Endothelial cell of umbilical vein (primary cell): ENCODE measurements at regions not wholly inside any gene's neighbourhood (a gene's known extent, or its start where the extent isn't known, plus 50 kb on each side); places are given as distances from the start of the nearest gene placed in this dataset.

Experiments
- BruUV-seq: library from RNA; stranded (reverse); fragments of 400-500 nt; replicated peaks from 2 replicates; lab custom pipeline; 2021; lab: Mats Ljungman, UMichigan
- CTCF ChIA-PET: fragments of 300-600, 350-600 bp; sonication (Branson Sonifier 250); formaldehyde crosslinking; loops from one replicate; lab custom pipeline; 2021; ENCODE audit warnings: antibody characterized with exemption, inconsistent platforms; lab: Charles Lee
- POLR2A ChIA-PET: fragments of 300-600, 350-600 bp; sonication (Branson Sonifier 250); formaldehyde crosslinking; loops from one replicate; lab custom pipeline; 2021; ENCODE audit warnings: antibody characterized with exemption, inconsistent platforms; lab: Charles Lee
- DNase-seq: peaks from one replicate; pipeline ENCODE4 v3.0.0-alpha.2; 2011; ENCODE audit warnings: low read depth, low spot score
- FAIRE-seq: peaks from 2 replicates; lab custom pipeline; 2011; peaks lifted over from hg19 to GRCh38; lab: Jason Lieb, UNC
- H2AFZ ChIP-seq: 2 replicates; pipeline ENCODE4 v1.6.0; 2012; ENCODE audit warnings: low read depth, low read length, control low read depth, inconsistent platforms
- H3K27ac ChIP-seq: 2 replicates; pipeline ENCODE4 v1.5.1; 2011; ENCODE audit warnings: low read depth, mild to moderate bottlenecking, control low read depth, low read length, moderate library complexity; ENCODE audit not compliant: insufficient read depth
- H3K27me3 ChIP-seq, 2 experiments: 2 replicates each; pipeline versions ENCODE4 v1.6.0 to v1.6.1; 2011; ENCODE audit warnings: low read length in 2 of 2, mixed read lengths in 1 of 2; ENCODE audit not compliant: control insufficient read depth in 2 of 2, insufficient read depth in 2 of 2
- H3K36me3 ChIP-seq, 2 experiments: 2 replicates in 1 of 2; 3 replicates in 1 of 2; pipeline ENCODE4 v1.5.1; 2011; ENCODE audit warnings: low read length in 2 of 2, mild to moderate bottlenecking in 1 of 2, moderate library complexity in 1 of 2; ENCODE audit not compliant: control insufficient read depth in 2 of 2, insufficient read depth in 2 of 2; ENCODE audit errors: extremely low read depth in 1 of 2
- H3K4me1 ChIP-seq: 3 replicates; pipeline ENCODE4 v1.5.1; 2011; ENCODE audit warnings: mild to moderate bottlenecking, low read length; ENCODE audit not compliant: control insufficient read depth, insufficient read depth; ENCODE audit errors: extremely low read depth
- H3K4me2 ChIP-seq: 2 replicates; pipeline ENCODE4 v1.6.1; 2011; ENCODE audit warnings: low read length, control low read depth, mixed read lengths; ENCODE audit not compliant: insufficient read depth
- H3K4me3 ChIP-seq, 3 experiments: fragments of 200-600 bp in 1 of 3; sonication (generic), shearing (Covaris generic) in 1 of 3; replicated peaks in 1 of 3; 2 replicates each; pipeline ENCODE4 v1.5.1; 2011 to 2016; ENCODE audit warnings: control low read depth in 3 of 3, low read length in 3 of 3, mild to moderate bottlenecking in 2 of 3, inconsistent platforms in 1 of 3, low read depth in 1 of 3, moderate library complexity in 1 of 3; ENCODE audit not compliant: insufficient read depth in 1 of 3
- H3K79me2 ChIP-seq: 2 replicates; pipeline ENCODE4 v1.6.0; 2012; ENCODE audit warnings: low read length, inconsistent platforms; ENCODE audit not compliant: control insufficient read depth, insufficient read depth
- H3K9ac ChIP-seq: replicated peaks from 2 replicates; pipeline ENCODE3; 2011; ENCODE audit warnings: low read length, control low read depth; ENCODE audit not compliant: insufficient read depth; ENCODE audit errors: extremely low read depth
- H3K9me1 ChIP-seq: replicated peaks from 3 replicates; pipeline ENCODE4 v1.6.0; 2011; ENCODE audit warnings: mild to moderate bottlenecking, low read length; ENCODE audit not compliant: control insufficient read depth, insufficient read depth; ENCODE audit errors: extremely low read depth
- H3K9me3 ChIP-seq: replicated peaks from 2 replicates; pipeline ENCODE4 v1.5.1; 2012; ENCODE audit warnings: low read length, inconsistent platforms; ENCODE audit not compliant: control insufficient read depth, insufficient read depth
- H4K20me1 ChIP-seq: replicated peaks from 2 replicates; pipeline ENCODE3; 2011; ENCODE audit warnings: mild to moderate bottlenecking, low read length; ENCODE audit not compliant: control insufficient read depth, insufficient read depth; ENCODE audit errors: extremely low read depth
- CTCF ChIP-seq, 2 donors: IDR thresholded peaks; 1 replicate in 1 of 2; 2 replicates in 1 of 2; pipeline ENCODE4 v1.5.1; 2011; ENCODE audit warnings: low read length in 2 of 2, mild to moderate bottlenecking in 2 of 2, moderate library complexity in 2 of 2, control low read depth in 1 of 2, inconsistent platforms in 1 of 2, low read depth in 1 of 2; ENCODE audit not compliant: insufficient read depth in 1 of 2; ENCODE audit errors: extremely low read depth in 1 of 2
- EZH2 ChIP-seq: IDR thresholded peaks from 2 replicates; pipeline ENCODE4 v1.6.1; 2012; ENCODE audit warnings: borderline replicate concordance, low read depth, mild to moderate bottlenecking, moderate library complexity, low read length, inconsistent platforms; ENCODE audit not compliant: severe bottlenecking
- FOS ChIP-seq: IDR thresholded peaks from 2 replicates; pipeline ENCODE4 v1.6.1; 2011; ENCODE audit warnings: mild to moderate bottlenecking, low read length, moderate library complexity, borderline replicate concordance; ENCODE audit not compliant: insufficient read depth
- GATA2 ChIP-seq: IDR thresholded peaks from 2 replicates; pipeline ENCODE4 v1.7.0; 2011; ENCODE audit warnings: low read depth, mild to moderate bottlenecking, moderate library complexity, mixed read lengths, low read length; ENCODE audit not compliant: insufficient read length, insufficient read depth
- JUN ChIP-seq: IDR thresholded peaks from 2 replicates; pipeline ENCODE4 v1.6.1; 2011; ENCODE audit warnings: borderline replicate concordance, low read depth; ENCODE audit not compliant: insufficient read length, insufficient read depth
- MAX ChIP-seq: IDR thresholded peaks from 2 replicates; pipeline ENCODE4 v1.6.1; 2011; ENCODE audit not compliant: insufficient read depth, insufficient read length
- MYC ChIP-seq: IDR thresholded peaks from one replicate; pipeline ENCODE4 v1.6.1; 2011; ENCODE audit warnings: mild to moderate bottlenecking, low read depth, low read length
- POLR2A ChIP-seq: IDR thresholded peaks from 2 replicates; pipeline ENCODE4 v1.6.1; 2012; ENCODE audit warnings: low read depth, mild to moderate bottlenecking, control low read depth, low read length
- POLR2AphosphoS5 ChIP-seq: IDR thresholded peaks from 2 replicates; pipeline ENCODE4 v1.6.1; 2012; ENCODE audit warnings: low read depth, mild to moderate bottlenecking, control low read depth, low read length, moderate library complexity; ENCODE audit not compliant: insufficient read depth
- dilution Hi-C: fragments of 300-500 bp; cut with MboI; formaldehyde crosslinking; loops from one replicate; pipeline ENCODE4 v1.15.0; 2019; ENCODE audit warnings: low sequenced_read_pairs; ENCODE audit not compliant: extremely low pct_ligation_motif_present
- intact Hi-C: fragments of 100-400 bp; cut with micrococcal nuclease; formaldehyde crosslinking; loops from one replicate; pipeline ENCODE4 v1.10.0; 2022

- CTCF ChIA-PET, result no interaction called here
- dilution Hi-C loops (no loop called here), intact Hi-C loops (no loop called here)
- Histone ChIP-seq H2AFZ (no peak overlapping the region), H3K4me1 (no peaks in the 10 kb centered on the region), H3K79me2 (no peaks in the 10 kb centered on the region), H3K9me1 (no peaks in the 10 kb centered on the region), H3K9ac (no peak overlapping the region), H3K4me3 (no peak overlapping the region), H3K9me3 (no peaks in the 10 kb centered on the region), H3K36me3 (no peaks in the 10 kb centered on the region), H3K27ac (no peak overlapping the region), H4K20me1 (no peaks in the 10 kb centered on the region), H3K27me3 (no peaks in the 10 kb centered on the region), H3K4me2 (no peak overlapping the region)
- no TSS peak for BruUV-seq
- TF ChIP-seq POLR2AphosphoS5, result no peak
- no peak for TF ChIP-seq JUN
- TF ChIP-seq EZH2, result no peak
- TF ChIP-seq CTCF (IDR thresholded peaks at IDR 0.05; ENCODE audit: extremely low read depth in 1 of 2, insufficient read depth in 1 of 2, low read depth in 1 of 2, low read length in 2 of 2), result no peak
- no peak for TF ChIP-seq FOS
- FAIRE-seq, result no peak
- POLR2A ChIA-PET, result no interaction called here
- DNase-seq, result no peak
Measured at GRCh38 chr1:55466921-55467320, 251.8 kb upstream of the USP24 start.

GRCh38 chr1:55466373-55466772 is 251.2 kb upstream of the USP24 start:
- Histone ChIP-seq H3K4me1 (no peaks in the 10 kb centered on the region), H3K9me3 (no peaks in the 10 kb centered on the region), H3K4me2 (no peak overlapping the region), H2AFZ (no peak overlapping the region), H4K20me1 (no peaks in the 10 kb centered on the region), H3K27ac (no peak overlapping the region), H3K9me1 (no peaks in the 10 kb centered on the region), H3K9ac (no peak overlapping the region), H3K36me3 (no peaks in the 10 kb centered on the region), H3K4me3 (no peak overlapping the region), H3K27me3 (no peaks in the 10 kb centered on the region), H3K79me2 (no peaks in the 10 kb centered on the region)
- dilution Hi-C loops, result no loop called here
- no TSS peak for BruUV-seq
- TF ChIP-seq EZH2 (no peak), GATA2 (no peak), CTCF (IDR thresholded peaks at IDR 0.05; ENCODE audit: extremely low read depth in 1 of 2, insufficient read depth in 1 of 2, low read depth in 1 of 2, low read length in 2 of 2) (no peak), MAX (no peak), JUN (no peak), MYC (no peak), FOS (no peak), POLR2A (no peak), POLR2AphosphoS5 (no peak)
- intact Hi-C loops, result no loop called here
- DNase-seq, result no peak
- ChIA-PET POLR2A (no interaction called here), CTCF (no interaction called here)
- FAIRE-seq, result no peak
